ENCODE measurements at regions not wholly inside any gene's neighbourhood (a gene's known extent, or its start where the extent isn't known, plus 50 kb on each side); places are given as distances from the start of the nearest gene placed in this dataset.
"Not testable (repeated sequence)": the region's sequence is repeated elsewhere in the genome, so short reads cannot be mapped to it uniquely, and the experiment has no call there.

DNA sequence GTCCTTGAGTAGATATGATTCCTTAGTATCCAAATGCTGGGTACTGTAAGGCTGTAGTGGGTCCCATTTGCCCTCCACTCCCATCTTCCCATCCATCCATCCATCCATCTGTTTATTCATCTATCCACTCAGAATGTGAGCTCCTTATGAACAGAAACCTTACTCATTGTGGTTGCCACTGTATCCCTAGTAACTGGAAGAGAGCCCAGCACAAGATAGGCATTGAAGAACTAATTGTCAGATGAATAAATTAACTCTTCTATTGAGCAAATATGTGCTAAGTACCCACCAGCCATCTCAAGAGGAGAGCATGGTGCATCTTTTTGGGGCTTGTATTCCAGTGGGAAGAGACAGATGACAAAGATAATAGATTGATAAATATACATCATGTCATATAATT lies 86.4 kb upstream of the SEZ6L start:
- no peak for DNase-seq

DNA sequence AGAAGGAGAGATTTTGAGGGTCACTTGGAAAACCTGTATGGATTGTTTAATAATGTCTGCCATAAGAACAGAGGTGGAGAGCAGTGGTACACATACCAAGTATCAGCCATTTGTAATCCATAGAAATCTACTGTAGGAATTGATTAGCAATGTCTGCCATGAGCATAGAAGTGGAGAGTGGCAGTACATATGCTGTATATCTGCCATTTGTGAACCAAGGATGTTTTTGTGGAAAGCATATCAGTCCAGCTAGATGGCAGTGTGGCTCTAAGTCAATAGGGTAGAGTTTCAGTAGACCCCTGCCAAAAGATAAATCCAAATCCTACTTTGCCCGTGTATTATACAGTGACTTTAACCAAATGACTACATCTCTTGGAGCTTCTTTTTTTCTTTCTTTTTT lies 82.9 kb upstream of the SEZ6L start:
- peak; percentile 5 for DNase-seq

DNA sequence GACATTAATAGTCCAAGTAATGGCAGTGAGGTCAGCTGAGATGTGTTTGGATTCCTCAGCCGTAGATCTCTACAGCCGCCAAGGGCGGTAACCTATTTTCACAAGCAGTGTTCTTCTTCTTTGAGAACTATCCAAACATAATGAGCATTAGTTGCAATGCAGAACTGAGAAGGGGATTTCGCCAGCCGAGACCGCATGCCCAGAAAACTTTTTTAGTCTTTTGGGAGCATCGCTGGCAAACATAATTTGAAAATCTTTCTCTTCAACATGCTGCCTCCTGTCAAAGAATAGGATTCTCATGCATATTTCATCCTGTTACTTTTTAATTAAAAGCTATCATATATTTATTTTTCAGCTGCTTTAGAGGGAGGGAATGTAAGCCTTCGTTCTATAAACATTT lies 81.4 kb upstream of the SEZ6L start:
- no peak for DNase-seq

DNA sequence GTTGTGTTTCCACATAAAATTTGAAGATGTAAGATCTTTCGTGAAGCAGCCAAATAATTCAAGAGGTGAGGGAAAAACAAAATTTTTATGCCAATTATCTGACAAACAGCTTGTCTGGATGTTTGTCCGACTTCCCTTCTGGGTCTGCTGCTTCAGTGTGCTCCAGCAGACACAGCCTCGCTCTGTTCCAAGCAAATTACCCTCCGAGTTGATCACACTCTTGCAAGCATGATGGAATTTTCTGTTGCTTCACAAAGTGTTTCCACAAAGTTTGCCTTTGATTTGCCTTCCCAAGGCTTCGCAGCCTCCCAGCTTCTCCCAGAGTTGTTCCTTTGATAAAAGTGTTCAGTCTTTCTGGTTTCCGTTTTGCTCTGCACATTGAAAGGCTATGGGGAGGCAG lies 78.4 kb upstream of the SEZ6L start:
- no peak for DNase-seq

DNA sequence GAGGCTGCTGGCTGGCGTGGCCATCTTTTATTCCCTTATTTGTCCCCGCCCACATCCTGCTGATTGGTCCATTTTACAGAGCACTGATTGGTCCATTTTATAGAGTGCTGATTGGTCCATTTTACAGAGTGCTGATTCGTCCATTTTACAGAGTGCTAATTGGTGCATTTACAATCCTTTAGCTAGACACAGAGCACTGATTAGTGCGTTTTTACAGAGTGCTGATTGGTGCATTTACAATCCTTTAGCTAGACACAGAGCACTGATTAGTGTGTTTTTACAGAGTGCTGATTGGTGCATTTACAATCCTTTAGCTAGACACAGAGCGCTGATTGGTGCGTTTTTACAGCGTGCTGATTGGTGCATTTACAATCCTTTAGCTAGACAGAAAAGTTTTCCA lies 74.8 kb upstream of the SEZ6L start:
- DNase-seq = not testable (repeated sequence)

DNA sequence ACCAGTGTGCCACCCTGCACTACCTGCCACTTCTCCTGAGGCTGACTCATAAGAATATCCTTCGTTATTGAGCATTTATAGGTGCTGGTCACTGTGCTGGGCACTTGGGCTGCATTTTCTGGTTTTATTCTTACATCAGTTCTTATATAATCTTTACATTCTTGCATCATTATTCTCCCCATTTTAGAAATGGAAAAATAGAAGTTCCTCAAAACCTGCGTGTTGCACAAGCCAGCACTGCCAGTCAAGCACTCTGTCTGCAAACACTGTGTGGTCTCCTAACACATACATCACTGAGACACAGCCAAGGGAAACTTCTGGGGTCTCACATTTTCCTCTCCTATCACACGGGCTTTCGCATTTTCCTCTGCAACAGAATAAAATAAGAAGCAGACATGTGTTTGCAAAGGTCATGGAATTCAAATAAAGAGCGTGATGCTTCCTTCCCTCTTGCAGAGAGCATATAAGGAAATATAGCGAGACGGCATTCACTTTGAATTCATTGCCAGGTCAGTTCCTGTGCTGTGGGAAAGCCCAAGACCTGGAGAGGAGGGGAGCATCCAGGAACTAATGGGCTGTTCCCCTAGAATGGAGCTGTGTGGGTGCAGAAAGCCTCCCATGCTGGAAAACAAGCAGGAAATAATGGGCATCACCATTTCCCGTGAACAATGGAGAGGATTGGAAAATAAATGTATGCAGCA lies 73.9 kb upstream of the SEZ6L start:
- no peak for DNase-seq

DNA sequence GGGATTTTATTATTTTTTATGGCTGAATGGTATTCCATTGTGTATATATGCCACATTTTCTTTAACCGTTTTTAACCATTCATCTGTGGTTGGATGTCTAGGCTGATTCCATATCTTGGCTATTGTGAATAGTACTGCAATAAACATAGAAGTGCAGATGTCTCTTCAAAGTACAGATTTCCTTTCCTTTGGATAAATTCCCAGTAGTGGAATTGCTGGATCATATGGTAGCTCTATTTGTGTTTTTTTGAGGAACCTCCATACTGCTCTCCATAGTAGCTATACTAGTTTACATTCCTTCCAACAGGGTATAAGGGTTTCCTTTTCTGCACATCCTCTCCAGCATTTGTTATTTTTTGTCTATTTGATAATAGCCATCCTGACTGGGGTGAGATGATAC lies 71.9 kb upstream of the SEZ6L start:
- no peak for DNase-seq

DNA sequence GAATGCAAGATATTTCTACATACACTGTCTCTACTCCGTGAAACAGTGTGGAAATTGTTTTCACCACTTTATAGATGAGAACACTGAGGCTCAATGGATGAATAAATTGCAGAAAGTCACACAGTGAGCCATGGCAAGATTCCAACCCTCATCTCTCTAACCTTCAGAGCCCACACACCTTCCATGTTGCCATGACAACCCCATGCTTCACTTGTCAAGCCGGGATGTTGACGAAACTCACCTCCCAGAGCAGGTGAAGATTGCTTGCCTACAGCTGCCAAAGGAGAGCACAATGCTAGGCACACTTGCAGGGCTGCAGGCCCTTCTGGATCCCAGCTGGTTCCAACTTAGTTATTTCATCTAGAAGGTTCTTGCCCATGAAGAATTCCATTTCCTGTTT lies 71.4 kb upstream of the SEZ6L start:
- no peak for DNase-seq

DNA sequence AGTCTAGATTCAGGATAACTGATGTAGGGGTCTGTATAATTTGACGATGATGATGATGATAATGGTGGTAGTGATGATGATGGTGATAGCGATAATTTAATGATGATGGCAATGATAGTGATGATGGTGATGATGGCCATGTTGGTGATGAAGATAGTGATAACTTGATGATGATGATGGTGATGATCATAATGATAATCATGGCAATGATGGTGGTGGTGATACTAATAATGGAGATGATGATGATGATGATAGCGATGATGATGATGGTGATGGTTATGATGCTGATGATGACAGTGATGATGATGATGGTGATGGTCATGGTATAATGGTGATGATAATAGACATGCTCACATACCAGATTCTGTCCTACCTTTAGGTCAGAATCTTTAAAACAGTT lies 66.2 kb upstream of the SEZ6L start:
- DNase-seq = no peak

DNA sequence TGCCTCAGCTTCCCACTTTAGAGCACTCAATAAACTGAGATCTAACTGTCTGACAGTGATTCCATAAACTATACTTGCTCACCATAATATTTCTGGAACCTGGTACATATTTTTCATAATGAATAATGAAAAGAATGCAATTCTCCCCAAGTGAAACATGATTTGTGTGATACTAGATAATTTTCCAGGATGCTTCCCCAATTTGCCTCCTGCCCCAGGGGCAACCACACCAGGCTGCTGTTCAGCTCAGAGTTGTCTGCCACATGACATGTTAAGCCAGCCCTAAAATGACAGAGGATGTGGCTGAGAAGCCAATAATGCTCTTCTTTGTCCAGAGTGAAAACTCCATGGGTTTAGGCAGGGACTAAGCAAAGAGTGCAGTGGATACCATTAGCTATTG lies 62.9 kb upstream of the SEZ6L start:
- DNase-seq = no peak

DNA sequence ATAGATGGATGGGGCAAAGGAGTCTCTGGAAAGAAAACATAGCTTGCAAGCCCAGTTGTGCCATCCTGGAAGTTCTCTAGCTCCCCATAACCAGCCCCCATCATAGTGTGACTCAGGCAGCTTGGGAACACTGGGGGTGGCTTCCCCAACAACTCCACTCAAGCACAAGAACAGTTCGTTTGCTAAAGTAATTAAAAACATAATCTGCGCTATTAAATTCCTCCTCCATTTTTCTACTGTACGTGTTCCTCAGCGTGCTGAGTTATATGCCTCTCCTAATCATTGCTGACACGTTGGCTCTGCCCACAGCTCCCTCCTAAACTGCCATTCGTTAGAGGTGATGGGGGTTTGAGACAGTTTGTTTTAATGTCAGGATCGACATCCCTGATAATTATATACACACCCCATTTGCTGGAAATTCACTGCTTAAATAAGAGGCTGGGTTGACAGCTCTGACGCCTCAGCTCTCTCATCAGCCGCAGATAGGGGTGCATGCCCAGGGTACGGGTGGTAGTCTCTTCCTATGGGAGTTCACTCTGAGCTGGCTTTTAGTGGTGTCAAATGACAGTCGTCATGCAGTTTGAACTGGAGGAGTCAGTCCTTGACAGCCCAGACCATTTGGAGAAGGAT lies 59.5 kb upstream of the SEZ6L start:
- DNase-seq = no peak

DNA sequence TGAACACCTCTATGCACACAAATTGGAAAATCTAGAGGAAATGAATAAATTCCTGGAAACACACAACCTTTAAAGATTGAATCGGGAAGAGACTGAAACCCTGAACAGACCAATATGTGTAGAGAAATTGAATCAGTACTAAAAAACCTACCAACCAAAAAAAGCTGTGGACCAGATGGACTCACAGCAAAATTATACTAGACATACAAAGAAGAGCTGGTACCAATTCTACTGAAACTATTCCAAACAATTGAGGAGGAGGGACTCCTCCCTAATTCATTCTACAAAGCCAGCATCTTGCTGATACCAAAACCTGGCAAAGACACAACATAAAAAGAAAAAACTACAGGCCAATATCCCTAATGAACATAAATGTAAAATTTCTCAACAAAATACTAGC lies 54.4 kb upstream of the SEZ6L start:
- DNase-seq = no peak

DNA sequence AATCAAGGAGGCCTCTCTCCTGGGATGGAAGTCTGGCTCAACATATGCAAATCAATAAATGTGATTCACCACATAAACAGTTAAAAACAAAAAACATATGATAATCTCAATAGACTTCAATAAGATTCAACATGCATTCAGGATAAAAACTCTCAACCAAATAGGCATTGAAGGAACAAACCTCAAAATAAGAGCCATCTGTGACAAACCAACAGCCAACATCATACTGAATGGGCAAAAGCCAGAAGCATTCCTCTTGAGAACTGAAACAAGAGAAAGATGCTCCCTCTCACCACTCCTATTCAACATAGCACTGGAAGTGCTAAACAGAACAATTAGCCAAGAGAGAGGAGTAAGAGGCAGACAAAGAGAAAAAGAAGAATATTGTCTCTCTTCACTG lies 54.0 kb upstream of the SEZ6L start:
- no peak for DNase-seq
